ENCODE measurements at regions not wholly inside any gene's neighbourhood (a gene's known extent, or its start where the extent isn't known, plus 50 kb on each side); places are given as distances from the start of the nearest gene placed in this dataset.

DNA sequence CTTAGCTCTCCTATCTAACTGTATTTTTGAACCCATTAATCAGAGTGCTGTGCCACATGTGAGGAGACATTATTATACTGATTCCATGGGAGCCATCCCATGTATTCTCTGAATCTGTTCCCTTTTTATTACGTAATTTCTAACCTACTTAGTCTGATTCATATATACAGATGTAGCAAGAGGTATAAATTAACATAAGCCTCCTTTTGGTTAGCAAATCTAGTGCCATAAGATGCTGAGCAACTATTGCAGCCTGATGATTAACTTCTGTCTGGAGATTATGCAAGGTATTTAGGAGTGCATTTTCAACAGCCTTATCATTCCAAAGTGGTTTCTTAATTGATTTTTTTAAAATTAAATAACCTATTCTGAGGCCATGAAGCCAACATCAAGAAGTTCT lies 80.2 kb upstream of the EPCAM start (continued):
- TF ChIP-seq KDM1A (IDR thresholded peaks at IDR 0.05; ENCODE audit: borderline replicate concordance): no peak
- no peak for TF ChIP-seq EGR1 (IDR thresholded peaks at IDR 0.05; ENCODE audit: borderline replicate concordance in 1 of 2, low read depth in 2 of 2, low read length in 2 of 2)
- no peak for TF ChIP-seq TAF1 (IDR thresholded peaks at IDR 0.05; ENCODE audit: borderline replicate concordance, low read depth, low read length)
- TF ChIP-seq POU2F2 (IDR thresholded peaks at IDR 0.05; ENCODE audit: borderline replicate concordance, low read depth, low read length): no peak

DNA sequence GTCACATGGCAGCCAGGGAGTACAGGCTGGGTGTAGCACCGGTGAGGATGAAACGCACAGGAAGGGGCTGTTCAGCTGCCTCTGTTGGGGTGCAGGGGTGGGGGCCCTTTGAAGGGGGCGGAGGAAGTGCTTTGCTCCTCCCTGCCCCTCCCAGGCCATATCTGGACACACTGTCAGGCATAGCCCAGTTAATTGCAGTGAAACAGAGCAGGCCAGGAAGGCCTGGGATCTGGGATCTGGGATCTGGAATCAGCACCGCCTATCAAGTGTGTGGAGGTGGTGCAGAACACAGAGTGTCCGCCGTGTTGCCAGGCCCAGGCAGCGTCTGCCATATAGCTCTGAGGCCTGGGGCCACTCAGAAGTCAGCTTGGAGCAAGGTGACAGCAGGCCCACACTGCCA lies 85.5 kb upstream of the EPCAM start:
- Histone ChIP-seq H3K4me1 (ENCODE audit: control insufficient read depth, insufficient read depth, low read length) (no peaks in the 10 kb centered on the region), H3K9me3 (replicated peaks; ENCODE audit: control insufficient read depth, insufficient read depth, low read length) (no peaks in the 10 kb centered on the region), H3K27me3 (replicated peaks in 1 of 2; ENCODE audit: control insufficient read depth in 2 of 2, insufficient read depth in 2 of 2, low read length in 1 of 2) (no peaks in the 10 kb centered on the region), H2AFZ (ENCODE audit: control insufficient read depth, low read depth, low read length) (no peak overlapping the region), H3K79me2 (ENCODE audit: control insufficient read depth, insufficient read depth, low read length) (no peaks in the 10 kb centered on the region), H4K20me1 (ENCODE audit: control insufficient read depth, insufficient read depth) (no peaks in the 10 kb centered on the region), H3K4me3 (no peak overlapping the region), H3K9ac (ENCODE audit: control insufficient read depth, insufficient read depth, low read length) (no peak overlapping the region), H3K36me3 (ENCODE audit: control insufficient read depth in 2 of 2, insufficient read depth in 2 of 2, low read length in 1 of 2) (no peaks in the 10 kb centered on the region), H3K4me2 (ENCODE audit: control insufficient read depth, insufficient read depth) (no peak overlapping the region), H3K27ac (ENCODE audit: control insufficient read depth, insufficient read depth) (no peak overlapping the region)
- TF ChIP-seq HDAC2 (IDR thresholded peaks at IDR 0.05) (no peak), SUPT20H (IDR thresholded peaks at IDR 0.05; ENCODE audit: borderline replicate concordance, control insufficient read depth, low read depth, low read length) (no peak), MLLT1 (IDR thresholded peaks at IDR 0.05) (no peak), ASH2L (IDR thresholded peaks at IDR 0.05; ENCODE audit: borderline replicate concordance, low read depth) (no peak), SUZ12 (IDR thresholded peaks at IDR 0.05; ENCODE audit: unreplicated experiment) (no peak), GATAD2B (conservative IDR thresholded peaks at IDR 0.05; ENCODE audit: low read depth) (no peak), BCL11A (IDR thresholded peaks at IDR 0.05; ENCODE audit: low read depth, low read length) (no peak), E4F1 (IDR thresholded peaks at IDR 0.05; ENCODE audit: borderline replicate concordance, partially characterized antibody) (no peak), SREBF2 (IDR thresholded peaks at IDR 0.05; ENCODE audit: low read length) (no peak), NR2C2 (IDR thresholded peaks at IDR 0.05; ENCODE audit: borderline replicate concordance, control insufficient read depth, insufficient read length, low read depth) (no peak), STAT1 (conservative IDR thresholded peaks at IDR 0.05) (no peak), ZNF622 (IDR thresholded peaks at IDR 0.05) (no peak)
- FAIRE-seq: no peak
- no peak for DNase-seq (ENCODE audit: low read depth, low spot score)
- no TSS peak for BruUV-seq (replicated peaks)
- ChIA-PET RAD21 (ENCODE audit: unreplicated experiment) (interaction anchor here (0.6 kb wide), 1 partner anchor 17 kb away, joined by 3 read pairs; no protein-coding TSS in a partner anchor), CTCF (interaction anchor here (2.0 to 3.5 kb wide), 3 partner anchors 8 to 18 kb away, joined by 7 to 29 read pairs (median 10); no protein-coding TSS in a partner anchor), POLR2A (interaction anchor here (1.0 kb wide), 1 partner anchor 9 kb away, joined by 4 read pairs; no protein-coding TSS in a partner anchor), SMC1A (ENCODE audit: uncharacterized antibody, unreplicated experiment) (interaction anchor here (1.3 kb wide), 1 partner anchor 9 kb away, joined by 3 read pairs; no protein-coding TSS in a partner anchor)
- intact Hi-C loops (cut with micrococcal nuclease; ENCODE audit: unreplicated experiment) (no loop called here), in situ Hi-C loops (cut with MboI) (no loop called here)
- WGBS (ENCODE audit: insufficient coverage, insufficient replicate concordance, low lambda C conversion rate, missing lambda C conversion rate): 83% methylated on average over 5 of the region's 7 CpGs
- no peak for ATAC-seq

Data from GM12878 (cell line).